GM12878 (cell line): ENCODE measurements at regions not wholly inside any gene's neighbourhood (a gene's known extent, or its start where the extent isn't known, plus 50 kb on each side); places are given as distances from the start of the nearest gene placed in this dataset.

Experiments used
- ATAC-seq: fragments of 200-7000 bp; cut with Tn5 transposase; 3 replicates; pipeline ENCODE4 v1.9.1; 2020; ENCODE audit warnings: mild to moderate bottlenecking, moderate library complexity
- BruUV-seq: library from RNA; stranded (reverse); fragments of 400-500 nt; replicated peaks from 2 replicates; lab custom pipeline; 2021; lab: Mats Ljungman, UMichigan
- CTCF ChIA-PET: fragments of 300-600 bp; sonication (Branson Sonifier 250); formaldehyde crosslinking; extraction: SDS; loops from one replicate; lab custom pipeline; 2021; ENCODE audit warnings: inconsistent platforms; lab: Yijun Ruan, JAX
- POLR2A ChIA-PET: fragments of 350-600 bp; formaldehyde crosslinking; extraction: SDS; loops from one replicate; lab custom pipeline; 2021; ENCODE audit warnings: inconsistent platforms; lab: Charles Lee
- RAD21 ChIA-PET: fragments of 300-600 bp; sonication (Branson Sonifier 250); formaldehyde crosslinking; loops from one replicate; lab custom pipeline; 2023; ENCODE audit warnings: antibody characterized with exemption; ENCODE audit not compliant: unreplicated experiment; lab: Charles Lee
- SMC1A ChIA-PET: fragments of 300-600 bp; sonication (Branson Sonifier 250); formaldehyde crosslinking; loops from one replicate; lab custom pipeline; 2023; ENCODE audit not compliant: unreplicated experiment, uncharacterized antibody; lab: Charles Lee
- DNase-seq: peaks from one replicate; pipeline ENCODE4 v3.0.0-alpha.2; 2011; ENCODE audit warnings: low read depth, low spot score
- FAIRE-seq: peaks from 3 replicates; lab custom pipeline; 2011; peaks lifted over from hg19 to GRCh38; lab: Jason Lieb, UNC
- H2AFZ ChIP-seq: 2 replicates; pipeline ENCODE4 v1.6.0; 2011; ENCODE audit warnings: low read depth, low read length, control low read depth; ENCODE audit not compliant: control insufficient read depth
- H3K27ac ChIP-seq: 2 replicates; pipeline ENCODE4 v1.5.1; 2011; ENCODE audit warnings: control low read depth; ENCODE audit not compliant: control insufficient read depth, insufficient read depth
- H3K27me3 ChIP-seq, 2 experiments: replicated peaks in 1 of 2; 2 replicates each; pipeline versions ENCODE4 v1.6.0 to v1.6.1; 2011; ENCODE audit warnings: low read length in 1 of 2; ENCODE audit not compliant: control insufficient read depth in 2 of 2, insufficient read depth in 2 of 2
- H3K36me3 ChIP-seq, 2 experiments: 2 replicates each; pipeline ENCODE4 v1.5.1; 2011; ENCODE audit warnings: low read length in 1 of 2; ENCODE audit not compliant: control insufficient read depth in 2 of 2, insufficient read depth in 2 of 2
- H3K4me1 ChIP-seq: 2 replicates; pipeline ENCODE4 v1.6.1; 2011; ENCODE audit warnings: mild to moderate bottlenecking, low read length, moderate library complexity, mixed read lengths; ENCODE audit not compliant: control insufficient read depth, insufficient read depth
- H3K4me2 ChIP-seq: 2 replicates; pipeline ENCODE4 v1.6.0; 2011; ENCODE audit warnings: control low read depth; ENCODE audit not compliant: control insufficient read depth, insufficient read depth
- H3K4me3 ChIP-seq: fragments of 200-600 bp; sonication (generic); 2 replicates; pipeline ENCODE4 v1.5.1; 2016
- H3K79me2 ChIP-seq: 2 replicates; pipeline ENCODE4 v1.6.0; 2011; ENCODE audit warnings: low read length; ENCODE audit not compliant: control insufficient read depth, insufficient read depth
- H3K9ac ChIP-seq: 2 replicates; pipeline ENCODE4 v1.8.0; 2011; ENCODE audit warnings: low read length, control low read depth, mixed read lengths; ENCODE audit not compliant: control insufficient read depth, insufficient read depth
- H3K9me3 ChIP-seq: replicated peaks from 3 replicates; pipeline ENCODE4 v1.5.1; 2011; ENCODE audit warnings: mild to moderate bottlenecking, low read length; ENCODE audit not compliant: control insufficient read depth, insufficient read depth
- H4K20me1 ChIP-seq: 2 replicates; pipeline ENCODE4 v1.6.0; 2011; ENCODE audit not compliant: control insufficient read depth, insufficient read depth
- CHD4 ChIP-seq: fragments of 200-600 bp; sonication (generic); IDR thresholded peaks from 2 replicates; pipeline ENCODE4 v1.6.1; 2016; ENCODE audit warnings: mild to moderate bottlenecking
- DPF2 ChIP-seq: fragments of 450-650 bp; IDR thresholded peaks from 2 replicates; pipeline ENCODE4 v1.6.1; 2017; ENCODE audit warnings: mild to moderate bottlenecking
- E2F4 ChIP-seq: IDR thresholded peaks from 2 replicates; pipeline ENCODE4 v1.6.1; 2012; ENCODE audit warnings: low read depth, low read length, improper control_type of control experiment
- HDAC2 ChIP-seq: fragments of 200-600 bp; sonication (generic); IDR thresholded peaks from 2 replicates; pipeline ENCODE4 v1.6.1; 2017
- KAT2A ChIP-seq: conservative IDR thresholded peaks from 2 replicates; pipeline ENCODE4 v1.6.1; 2011; ENCODE audit warnings: low read depth, low read length; ENCODE audit not compliant: control insufficient read depth
- KDM1A ChIP-seq: fragments of 200-600 bp; sonication (generic); IDR thresholded peaks from 2 replicates; pipeline ENCODE4 v1.6.1; 2016; ENCODE audit warnings: borderline replicate concordance
- MTA2 ChIP-seq: fragments of 450-650 bp; IDR thresholded peaks from 2 replicates; pipeline ENCODE4 v1.6.1; 2016; ENCODE audit warnings: low read depth, mild to moderate bottlenecking, moderate library complexity
- MYB ChIP-seq: fragments of 150-350 bp; IDR thresholded peaks from 2 replicates; pipeline ENCODE4 v1.6.1; 2014; ENCODE audit warnings: mild to moderate bottlenecking, low read depth, low read length, borderline replicate concordance
- NR2C1 ChIP-seq: fragments of 450-650 bp; IDR thresholded peaks from 2 replicates; pipeline ENCODE4 v1.6.1; 2017; ENCODE audit warnings: antibody characterized with exemption, mild to moderate bottlenecking, moderate library complexity
- PML ChIP-seq: IDR thresholded peaks from 2 replicates; pipeline ENCODE4 v1.6.1; 2012; ENCODE audit warnings: low read length, inconsistent platforms
- STAT1 ChIP-seq: fragments of 450-650 bp; conservative IDR thresholded peaks from 2 replicates; pipeline ENCODE4 v1.6.1; 2014; ENCODE audit warnings: antibody characterized with exemption, mild to moderate bottlenecking
- YY1 ChIP-seq: IDR thresholded peaks from 2 replicates; pipeline ENCODE4 v1.6.1; 2011; ENCODE audit warnings: low read depth, mild to moderate bottlenecking, low read length
- ZBTB4 ChIP-seq: fragments of 450-650 bp; formaldehyde crosslinking; IDR thresholded peaks from 2 replicates; pipeline ENCODE4 v1.4.0; 2022; ENCODE audit warnings: mild to moderate bottlenecking, moderate library complexity
- ZNF217 ChIP-seq: fragments of 450-650 bp; IDR thresholded peaks from 2 replicates; pipeline ENCODE4 v1.6.1; 2017; ENCODE audit warnings: antibody characterized with exemption, mild to moderate bottlenecking
- ZNF24 ChIP-seq: fragments of 450-650 bp; IDR thresholded peaks from 2 replicates; pipeline ENCODE4 v1.6.1; 2017; ENCODE audit warnings: antibody characterized with exemption, mild to moderate bottlenecking
- WGBS: methylation state at CpG from one replicate; pipeline ENCODE4 v1.1.6; 2016; ENCODE audit warnings: low lambda C conversion rate; ENCODE audit not compliant: insufficient replicate concordance, insufficient coverage; ENCODE audit errors: missing lambda C conversion rate; 5-methylcytosine and 5-hydroxymethylcytosine counted together
- in situ Hi-C: fragments of 300-500 bp; cut with MboI; formaldehyde crosslinking; loops from 9 replicates; pipeline ENCODE4 v1.14.3; 2018; ENCODE audit warnings: mixed read lengths
- intact Hi-C: fragments of 100-400 bp; cut with micrococcal nuclease; formaldehyde crosslinking; loops from one replicate; pipeline ENCODE4 v1.14.2; 2022; ENCODE audit not compliant: unreplicated experiment
- TF ChIP-seq, protein P1 (sequence below): IDR thresholded peaks from 2 replicates; pipeline ENCODE4 v1.6.1; 2012; ENCODE audit warnings: low read depth, low read length, improper control_type of control experiment
- TF ChIP-seq, protein P2 (sequence below): fragments of 450-650 bp; IDR thresholded peaks from 2 replicates; pipeline ENCODE4 v1.6.1; 2018; ENCODE audit warnings: mild to moderate bottlenecking, low read depth, moderate library complexity; ENCODE audit not compliant: partially characterized antibody
- TF ChIP-seq, protein P3 (sequence below): fragments of 450-650 bp; IDR thresholded peaks from 2 replicates; pipeline ENCODE4 v1.6.1; 2016; ENCODE audit warnings: mild to moderate bottlenecking

DNA sequence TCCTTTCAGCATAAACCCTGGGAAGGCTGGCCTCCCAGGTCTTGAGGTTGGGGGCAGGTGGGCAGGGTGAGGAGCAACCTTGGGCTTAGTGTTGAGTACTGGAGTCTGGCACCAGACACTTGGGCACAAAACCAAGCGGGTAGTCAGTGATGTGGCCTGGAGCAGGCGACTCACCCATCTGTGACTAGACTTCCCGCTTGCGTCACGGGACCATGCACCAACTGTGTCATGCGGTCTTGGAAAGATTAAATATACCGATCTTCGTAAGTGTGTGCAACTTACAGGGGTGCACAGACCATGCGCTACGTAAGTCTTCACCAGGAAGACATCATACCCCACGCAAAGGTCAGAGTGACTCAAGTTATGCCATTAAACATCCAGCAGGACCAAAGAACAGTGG, 304.4 kb upstream of the IRX4 start:
- CTCF ChIA-PET: no interaction called here
- SMC1A ChIA-PET: no interaction called here
- no peaks in the 10 kb centered on the region for H4K20me1 ChIP-seq
- BruUV-seq: no TSS peak
- no peaks in the 10 kb centered on the region; the same call in 2 of the 3 replicates for H3K9me3 ChIP-seq
- no peaks in the 10 kb centered on the region for H3K79me2 ChIP-seq
- no peaks in the 10 kb centered on the region for H3K4me1 ChIP-seq
- no peak overlapping the region for H3K9ac ChIP-seq
- FAIRE-seq (no peak), ATAC-seq (no peak), DNase-seq (no peak)
- no peak overlapping the region for H3K4me3 ChIP-seq
- WGBS: 69% methylated on average over 11 of the region's 11 CpGs
- intact Hi-C loops (no loop called here), in situ Hi-C loops (no loop called here)
- H3K27ac ChIP-seq: no peak overlapping the region
- H3K27me3 ChIP-seq: no peaks in the 10 kb centered on the region
- no peak overlapping the region for H3K4me2 ChIP-seq
- no peaks in the 10 kb centered on the region for H3K36me3 ChIP-seq
- POLR2A ChIA-PET: no interaction called here
- H2AFZ ChIP-seq: no peak overlapping the region
- RAD21 ChIA-PET: no interaction called here
- no peak for TF ChIP-seq ZNF217
- no peak for TF ChIP-seq DPF2
- TF ChIP-seq NR2C1: no peak
- TF ChIP-seq KDM1A: no peak
- no peak for TF ChIP-seq YY1
- TF ChIP-seq MTA2: no peak
- no peak for TF ChIP-seq MYB
- TF ChIP-seq PML: no peak
- no peak for TF ChIP-seq CHD4
- TF ChIP-seq ZNF24: no peak
- no peak for TF ChIP-seq E2F4
- no peak for TF ChIP-seq KAT2A
- no peak for TF ChIP-seq ZBTB4 (CRISPR knock-in tag)
- TF ChIP-seq, protein P1, sequence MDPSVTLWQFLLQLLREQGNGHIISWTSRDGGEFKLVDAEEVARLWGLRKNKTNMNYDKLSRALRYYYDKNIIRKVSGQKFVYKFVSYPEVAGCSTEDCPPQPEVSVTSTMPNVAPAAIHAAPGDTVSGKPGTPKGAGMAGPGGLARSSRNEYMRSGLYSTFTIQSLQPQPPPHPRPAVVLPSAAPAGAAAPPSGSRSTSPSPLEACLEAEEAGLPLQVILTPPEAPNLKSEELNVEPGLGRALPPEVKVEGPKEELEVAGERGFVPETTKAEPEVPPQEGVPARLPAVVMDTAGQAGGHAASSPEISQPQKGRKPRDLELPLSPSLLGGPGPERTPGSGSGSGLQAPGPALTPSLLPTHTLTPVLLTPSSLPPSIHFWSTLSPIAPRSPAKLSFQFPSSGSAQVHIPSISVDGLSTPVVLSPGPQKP: no peak
- TF ChIP-seq, protein P2, sequence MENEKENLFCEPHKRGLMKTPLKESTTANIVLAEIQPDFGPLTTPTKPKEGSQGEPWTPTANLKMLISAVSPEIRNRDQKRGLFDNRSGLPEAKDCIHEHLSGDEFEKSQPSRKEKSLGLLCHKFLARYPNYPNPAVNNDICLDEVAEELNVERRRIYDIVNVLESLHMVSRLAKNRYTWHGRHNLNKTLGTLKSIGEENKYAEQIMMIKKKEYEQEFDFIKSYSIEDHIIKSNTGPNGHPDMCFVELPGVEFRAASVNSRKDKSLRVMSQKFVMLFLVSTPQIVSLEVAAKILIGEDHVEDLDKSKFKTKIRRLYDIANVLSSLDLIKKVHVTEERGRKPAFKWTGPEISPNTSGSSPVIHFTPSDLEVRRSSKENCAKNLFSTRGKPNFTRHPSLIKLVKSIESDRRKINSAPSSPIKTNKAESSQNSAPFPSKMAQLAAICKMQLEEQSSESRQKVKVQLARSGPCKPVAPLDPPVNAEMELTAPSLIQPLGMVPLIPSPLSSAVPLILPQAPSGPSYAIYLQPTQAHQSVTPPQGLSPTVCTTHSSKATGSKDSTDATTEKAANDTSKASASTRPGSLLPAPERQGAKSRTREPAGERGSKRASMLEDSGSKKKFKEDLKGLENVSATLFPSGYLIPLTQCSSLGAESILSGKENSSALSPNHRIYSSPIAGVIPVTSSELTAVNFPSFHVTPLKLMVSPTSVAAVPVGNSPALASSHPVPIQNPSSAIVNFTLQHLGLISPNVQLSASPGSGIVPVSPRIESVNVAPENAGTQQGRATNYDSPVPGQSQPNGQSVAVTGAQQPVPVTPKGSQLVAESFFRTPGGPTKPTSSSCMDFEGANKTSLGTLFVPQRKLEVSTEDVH: no peak
- TF ChIP-seq, protein P3, sequence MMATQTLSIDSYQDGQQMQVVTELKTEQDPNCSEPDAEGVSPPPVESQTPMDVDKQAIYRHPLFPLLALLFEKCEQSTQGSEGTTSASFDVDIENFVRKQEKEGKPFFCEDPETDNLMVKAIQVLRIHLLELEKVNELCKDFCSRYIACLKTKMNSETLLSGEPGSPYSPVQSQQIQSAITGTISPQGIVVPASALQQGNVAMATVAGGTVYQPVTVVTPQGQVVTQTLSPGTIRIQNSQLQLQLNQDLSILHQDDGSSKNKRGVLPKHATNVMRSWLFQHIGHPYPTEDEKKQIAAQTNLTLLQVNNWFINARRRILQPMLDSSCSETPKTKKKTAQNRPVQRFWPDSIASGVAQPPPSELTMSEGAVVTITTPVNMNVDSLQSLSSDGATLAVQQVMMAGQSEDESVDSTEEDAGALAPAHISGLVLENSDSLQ: no peak
- TF ChIP-seq STAT1: no peak
- TF ChIP-seq HDAC2: no peak
